Glomerular endothelial cell (primary cell): ENCODE measurements at regions not wholly inside any gene's neighbourhood (a gene's known extent, or its start where the extent isn't known, plus 50 kb on each side); places are given as distances from the start of the nearest gene placed in this dataset.

Source experiments
- DNase-seq: peaks from one replicate; pipeline ENCODE4 v3.0.0-alpha.2; 2011; ENCODE audit warnings: low read depth, low spot score; ENCODE audit errors: extremely low read depth

DNA sequence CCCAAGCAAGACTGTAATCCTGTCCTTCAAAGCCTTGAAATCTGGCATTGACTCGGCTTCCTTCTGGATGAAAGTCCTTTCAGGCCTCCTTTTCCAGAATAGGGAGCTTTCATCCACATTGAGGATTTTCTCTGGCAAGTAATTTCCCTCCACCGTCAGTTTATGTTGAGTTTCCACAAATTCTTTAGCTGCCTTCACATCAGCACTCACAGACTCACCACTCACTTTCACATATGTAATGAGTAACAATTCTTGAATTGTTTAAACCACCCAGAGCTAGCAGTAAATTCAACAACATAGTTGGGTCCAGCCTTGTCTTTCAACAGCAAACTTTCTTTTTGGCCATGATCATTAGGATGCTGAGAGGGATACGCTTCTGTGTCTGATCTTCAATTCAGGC is 84.3 kb upstream of the PRDM11 start:
- DNase-seq = no peak

DNA sequence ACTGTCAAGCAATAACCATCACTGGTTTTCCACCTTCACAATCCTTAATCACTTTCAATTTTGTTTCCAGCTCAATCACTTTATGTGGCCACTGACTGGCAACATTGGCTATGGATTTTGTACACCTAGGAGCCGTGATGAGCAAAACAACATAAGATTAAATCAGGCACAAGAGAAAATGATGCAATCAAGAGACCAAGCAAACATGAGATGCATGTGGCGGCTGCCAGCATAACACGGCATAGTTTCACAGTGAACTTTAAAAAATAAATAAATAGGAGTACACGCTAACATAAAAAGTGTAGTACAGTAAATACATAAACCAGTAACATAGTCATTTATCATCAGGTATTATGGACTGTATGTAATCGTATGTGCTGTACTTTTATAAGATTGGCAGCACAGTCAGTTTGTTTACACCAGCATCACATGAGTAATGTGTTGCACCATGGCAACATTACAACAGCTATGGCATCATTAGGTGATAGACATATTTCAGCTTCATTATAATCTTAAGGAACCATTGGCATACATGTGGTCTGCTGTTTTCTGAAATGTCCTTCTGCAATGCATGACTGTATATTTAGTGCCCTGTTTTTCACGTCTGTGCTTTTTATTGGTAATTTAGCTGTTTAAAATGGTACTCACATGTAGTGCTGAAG is 83.3 kb upstream of the PRDM11 start:
- DNase-seq = no peak

DNA sequence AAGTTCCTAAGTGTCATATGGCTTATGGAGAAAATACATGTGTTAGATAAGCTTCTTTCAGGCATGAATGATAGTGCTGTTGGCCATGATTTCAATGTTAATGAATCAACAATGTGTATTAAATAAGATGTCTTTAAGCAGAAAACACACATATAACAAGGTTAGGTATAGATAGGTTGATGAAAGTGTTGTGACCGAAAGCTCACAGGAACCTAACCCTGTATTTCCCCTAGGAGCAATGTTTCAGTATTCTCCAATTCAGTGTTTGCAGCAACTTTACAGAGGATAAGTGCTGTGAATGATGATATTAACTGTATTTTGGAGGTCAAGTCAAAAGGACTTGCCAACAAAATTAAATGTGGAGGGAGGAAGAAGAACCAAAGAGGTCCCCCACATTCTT is 82.8 kb upstream of the PRDM11 start:
- DNase-seq = no peak

DNA sequence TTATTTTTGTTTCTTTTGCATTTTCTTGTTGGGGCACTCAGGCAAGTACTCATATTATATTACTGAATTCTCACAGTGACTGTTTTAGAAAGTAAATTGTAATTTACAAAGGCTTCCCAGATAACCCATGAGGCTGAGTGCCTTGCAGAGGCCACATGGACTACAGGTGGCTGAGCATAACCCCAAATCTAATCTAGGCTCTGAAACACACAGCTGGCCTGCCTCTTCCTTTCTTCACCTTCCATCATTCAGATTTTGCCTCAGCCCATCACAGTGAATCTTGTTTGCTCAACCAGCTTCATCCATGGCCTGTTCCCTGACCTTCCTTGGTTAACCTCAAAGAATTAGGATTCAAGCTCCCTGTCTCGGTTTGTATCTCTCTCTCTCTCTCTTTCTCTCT is 78.5 kb upstream of the PRDM11 start:
- DNase-seq = no peak

DNA sequence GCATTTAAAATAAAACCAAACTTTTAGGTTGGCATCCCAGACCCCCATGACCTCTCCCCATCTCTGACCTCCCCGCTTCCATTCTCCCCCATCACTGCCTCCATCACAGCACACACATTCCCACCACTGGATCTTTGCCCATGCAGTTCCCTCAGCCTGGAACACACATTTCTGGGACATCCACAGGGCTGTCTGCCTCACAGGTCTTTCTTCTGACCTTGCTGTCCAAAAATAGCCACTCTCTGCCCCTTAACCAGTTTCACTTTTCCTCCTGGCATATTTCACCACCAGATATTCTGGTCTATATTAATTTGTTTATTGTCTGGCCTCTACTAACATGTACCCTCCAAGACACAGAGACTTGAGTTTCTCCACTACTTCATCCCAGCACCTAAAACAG is 75.2 kb upstream of the PRDM11 start:
- no peak for DNase-seq

DNA sequence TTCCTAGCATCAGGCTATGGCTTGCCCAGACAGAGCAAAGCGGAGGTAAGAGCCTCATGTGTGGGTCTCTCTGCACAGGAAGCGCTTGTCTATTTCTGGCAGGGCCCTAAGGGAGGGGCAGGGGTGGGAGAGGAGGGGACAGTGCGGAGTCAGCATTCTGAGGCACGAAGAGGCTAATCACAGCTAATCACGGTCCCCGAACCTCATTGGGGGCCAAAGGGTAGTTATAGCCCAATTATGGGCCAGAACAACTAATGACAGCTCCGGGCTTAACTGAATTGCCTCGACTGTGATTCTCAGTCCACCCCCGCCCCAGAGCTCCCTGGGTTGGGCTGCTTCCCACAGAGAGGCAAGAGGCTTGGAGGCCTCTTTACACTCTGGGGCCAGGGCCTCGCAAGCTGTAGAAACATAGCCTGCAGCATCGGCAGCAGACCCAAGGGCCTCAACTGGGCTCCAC is 72.7 kb upstream of the PRDM11 start:
- no peak for DNase-seq

DNA sequence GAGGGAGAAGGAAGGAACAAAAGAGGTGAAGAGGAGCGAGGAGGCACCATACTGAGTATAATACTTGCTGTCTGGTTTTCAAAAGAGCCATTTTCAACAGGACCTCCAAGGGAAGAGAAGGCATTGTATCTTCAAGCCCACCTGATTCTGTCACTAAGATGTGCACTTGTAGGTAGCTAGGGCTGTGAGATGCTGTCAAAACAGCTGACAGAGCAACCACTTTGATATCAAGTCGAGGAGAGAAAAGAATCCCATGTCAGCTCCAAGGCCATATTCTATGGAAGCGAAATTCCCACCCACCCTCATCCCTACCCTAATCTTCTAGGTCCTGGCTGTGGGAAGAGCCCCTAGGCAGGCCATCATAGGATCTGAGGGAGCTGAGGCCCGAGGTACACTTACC is 70.9 kb upstream of the PRDM11 start:
- no peak for DNase-seq

DNA sequence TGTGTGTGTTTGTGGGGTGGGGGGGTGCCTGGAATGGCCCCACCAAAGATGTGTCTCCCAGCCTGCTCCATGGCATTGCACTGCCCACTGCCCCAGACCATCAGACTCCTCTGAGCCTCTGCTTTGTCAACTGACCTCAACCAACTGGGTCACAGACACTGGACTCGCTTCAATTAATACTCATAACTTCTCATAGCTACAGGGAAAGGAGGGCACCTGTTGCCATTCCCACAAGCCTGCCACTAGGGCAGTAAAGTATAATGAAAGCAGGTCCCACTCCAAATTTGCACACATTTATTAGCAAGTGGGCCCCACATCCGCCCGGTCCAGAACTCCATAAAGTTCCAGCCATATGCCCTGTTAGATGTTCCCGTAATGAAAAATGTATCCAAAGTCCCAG is 70.5 kb upstream of the PRDM11 start:
- DNase-seq = no peak

DNA sequence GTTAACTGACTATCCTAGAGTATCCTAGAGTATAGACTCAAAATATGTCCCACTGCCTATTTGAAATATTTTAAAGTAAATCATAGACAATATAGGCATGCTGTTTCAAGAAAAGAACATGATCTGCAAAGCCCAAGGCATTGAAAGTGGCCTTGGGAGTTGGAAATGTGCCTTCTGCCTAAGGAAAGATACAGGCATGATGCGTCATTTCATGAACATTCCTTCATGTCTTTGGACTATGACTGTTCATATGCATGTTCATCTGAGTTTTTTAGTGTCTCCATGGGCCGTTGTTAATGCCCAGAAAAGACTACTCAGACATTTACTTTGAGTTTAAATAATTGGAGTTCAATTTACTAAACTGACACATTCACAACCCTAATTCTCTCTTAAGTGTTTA is 69.7 kb upstream of the PRDM11 start:
- DNase-seq = no peak

DNA sequence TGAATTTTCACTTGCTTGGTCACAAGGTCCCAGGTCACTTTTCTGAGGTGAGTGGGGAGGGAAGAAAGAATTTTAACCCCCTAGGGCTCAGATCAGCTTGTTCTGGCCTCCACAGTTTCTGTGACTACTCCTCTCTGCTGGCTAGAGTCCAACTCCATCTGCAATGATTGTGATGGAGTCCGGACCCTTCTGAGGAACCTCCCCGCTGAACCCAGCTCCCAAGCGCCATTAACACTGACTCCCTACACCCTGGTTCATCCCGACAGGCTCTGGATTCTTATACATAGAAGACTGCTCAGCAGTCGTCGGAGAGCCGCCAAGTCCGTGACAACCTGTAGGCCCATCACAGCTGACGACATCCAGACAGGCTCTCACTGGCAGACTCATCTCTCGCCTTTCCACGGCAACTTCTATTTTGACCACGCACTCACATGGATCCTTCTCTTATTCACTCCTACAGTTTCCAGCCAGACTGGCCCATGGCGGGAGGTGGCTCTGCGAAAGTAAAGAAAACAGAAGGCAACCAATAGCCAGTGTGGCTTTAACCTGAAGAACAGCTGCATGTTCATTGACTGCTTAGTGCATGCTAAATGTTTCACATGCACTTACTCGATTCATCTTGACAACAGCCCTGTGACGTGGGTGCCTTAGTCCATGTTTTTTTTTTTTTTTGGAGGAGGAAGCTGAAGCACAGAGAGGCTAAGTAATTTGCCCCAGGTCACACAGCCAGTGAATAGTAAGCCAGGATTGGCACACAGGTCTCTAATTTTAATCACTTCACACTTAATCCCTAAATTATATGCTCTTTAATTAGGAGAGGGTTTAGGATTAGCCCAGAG is 68.0 kb upstream of the PRDM11 start:
- no peak for DNase-seq

DNA sequence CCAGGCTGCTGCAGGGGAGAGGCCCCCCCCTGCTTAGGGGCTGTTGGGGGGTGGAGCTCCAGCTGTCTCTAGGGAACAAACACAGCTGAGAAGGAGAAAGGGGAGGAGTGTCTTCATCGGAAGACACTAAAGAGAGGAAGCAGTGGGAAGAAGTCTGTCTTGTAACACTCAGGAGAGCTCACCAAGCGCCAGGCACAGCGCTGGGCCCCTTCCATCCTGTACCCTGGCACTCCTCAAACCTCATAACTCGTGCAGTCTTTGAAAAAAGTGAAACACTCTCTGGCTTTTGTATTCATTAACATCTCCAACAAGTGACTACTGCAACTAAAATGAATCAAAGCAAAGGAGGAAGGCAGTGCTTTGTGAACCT is 67.4 kb upstream of the PRDM11 start:
- no peak for DNase-seq

DNA sequence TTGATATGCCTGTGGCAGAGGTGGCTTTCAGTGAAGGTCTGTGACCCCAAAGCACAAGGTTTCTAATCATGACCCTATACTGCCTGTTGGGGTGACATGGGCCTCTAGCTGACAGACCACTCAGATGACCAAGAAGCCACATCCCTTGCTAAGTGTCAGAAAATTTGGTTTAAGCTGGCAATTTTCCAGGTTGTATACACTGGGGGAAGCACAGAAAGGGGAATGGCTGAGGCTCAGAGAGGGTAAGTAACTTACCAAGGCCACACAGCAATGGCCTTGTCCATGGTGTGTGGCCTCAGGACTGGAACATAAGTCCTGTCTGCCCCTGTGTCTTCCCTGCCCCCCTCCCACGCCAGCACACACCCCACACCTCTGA is 66.9 kb upstream of the PRDM11 start:
- DNase-seq = no peak

DNA sequence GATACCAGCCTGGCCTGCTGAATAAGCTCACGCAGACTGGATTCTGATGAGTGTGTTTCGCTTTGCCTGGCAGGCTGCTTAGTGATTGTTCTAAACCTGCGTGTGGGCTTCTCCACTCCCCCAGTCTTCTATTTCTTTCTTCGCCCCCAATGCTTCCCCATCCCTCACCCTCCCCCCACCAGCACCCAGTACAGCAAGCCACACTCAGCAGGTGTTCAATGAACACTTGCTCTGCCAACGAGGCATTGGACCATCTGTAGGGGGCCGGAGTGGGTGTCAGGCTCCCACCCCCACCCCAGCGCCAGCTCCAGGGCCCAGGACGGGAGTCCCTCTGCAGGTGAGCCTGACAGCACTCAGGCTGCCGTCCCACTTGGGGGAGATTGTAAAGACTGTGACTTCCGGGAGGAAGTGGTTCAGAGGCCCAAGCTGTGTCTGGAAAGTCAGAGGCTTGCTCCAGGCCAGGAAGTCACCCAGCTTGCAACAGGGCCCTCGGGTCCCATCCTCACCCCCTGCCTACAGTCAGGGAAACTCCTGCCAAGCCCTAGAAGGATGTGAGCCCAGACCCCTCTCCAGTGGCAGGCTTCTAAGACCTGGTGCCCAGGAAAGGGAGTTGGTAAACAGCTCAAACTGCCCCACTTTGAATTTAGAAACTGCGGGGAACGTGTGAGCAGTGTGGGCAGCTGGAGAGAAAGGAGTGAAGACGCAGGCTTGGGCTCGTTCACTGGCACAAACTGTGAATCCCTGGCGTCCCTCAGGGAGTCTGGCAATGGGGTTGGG is 66.3 kb upstream of the PRDM11 start:
- no peak for DNase-seq

DNA sequence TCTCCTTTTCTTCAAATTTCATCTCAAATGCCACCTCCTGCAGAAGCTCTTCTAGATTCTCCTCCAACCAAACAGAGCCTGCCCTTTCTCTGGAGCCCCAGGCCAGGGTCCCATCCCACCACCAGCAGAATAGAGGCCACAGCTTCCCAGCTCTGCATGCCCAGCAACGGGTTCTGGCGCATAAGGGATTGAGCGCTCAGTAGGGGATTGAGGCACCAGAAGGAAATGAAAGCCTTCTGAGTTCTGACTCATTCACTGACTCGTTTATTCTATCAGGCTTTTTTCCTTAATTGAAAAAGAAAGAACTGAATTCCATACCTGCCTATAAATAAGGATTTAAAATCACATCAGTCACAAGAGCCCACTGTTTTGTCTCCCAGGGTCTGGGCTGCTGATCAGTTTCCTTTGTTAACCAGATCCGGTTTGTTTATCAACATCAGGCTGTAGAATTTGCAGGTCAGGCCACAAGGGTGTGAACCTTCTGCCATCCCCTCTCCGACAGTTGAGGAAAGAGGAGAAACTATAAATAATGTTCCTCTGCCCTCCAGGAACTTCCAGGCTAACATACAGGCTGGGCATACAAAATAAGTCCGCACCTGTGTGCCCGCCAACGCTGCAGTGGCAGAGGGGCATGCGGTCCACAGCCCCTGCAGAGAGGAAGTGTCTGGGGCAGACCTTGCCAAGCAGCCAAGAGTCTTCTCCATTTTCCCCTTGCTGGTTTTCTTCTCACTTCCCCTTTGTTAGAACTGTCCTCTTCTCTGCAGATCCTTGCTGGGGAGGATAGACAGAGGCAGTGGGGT is 63.5 kb upstream of the PRDM11 start:
- DNase-seq = no peak

DNA sequence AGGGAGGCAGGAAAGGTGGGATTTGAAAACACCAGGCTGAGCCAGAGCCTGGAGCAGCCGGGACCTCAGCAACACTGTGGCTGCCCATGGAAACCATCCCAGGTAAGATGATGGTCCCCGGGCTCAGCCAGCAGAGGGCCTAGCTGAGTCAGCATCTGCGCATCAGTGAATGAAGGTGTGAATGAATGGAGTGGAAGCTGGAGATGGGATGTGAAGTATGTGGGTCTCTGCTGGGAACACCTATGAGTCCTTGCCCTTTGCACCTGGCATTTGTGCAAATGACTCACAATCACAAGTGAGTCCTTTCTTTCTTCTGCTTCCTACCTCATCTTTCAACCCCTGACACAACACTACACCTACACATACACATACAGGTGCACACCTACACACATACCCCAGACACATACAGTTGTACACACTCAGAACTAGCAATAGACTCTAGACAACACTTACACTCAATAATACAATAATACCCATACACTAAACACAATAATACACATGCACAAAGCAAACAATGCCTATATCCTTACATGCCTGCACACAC is 62.8 kb upstream of the PRDM11 start:
- no peak for DNase-seq

DNA sequence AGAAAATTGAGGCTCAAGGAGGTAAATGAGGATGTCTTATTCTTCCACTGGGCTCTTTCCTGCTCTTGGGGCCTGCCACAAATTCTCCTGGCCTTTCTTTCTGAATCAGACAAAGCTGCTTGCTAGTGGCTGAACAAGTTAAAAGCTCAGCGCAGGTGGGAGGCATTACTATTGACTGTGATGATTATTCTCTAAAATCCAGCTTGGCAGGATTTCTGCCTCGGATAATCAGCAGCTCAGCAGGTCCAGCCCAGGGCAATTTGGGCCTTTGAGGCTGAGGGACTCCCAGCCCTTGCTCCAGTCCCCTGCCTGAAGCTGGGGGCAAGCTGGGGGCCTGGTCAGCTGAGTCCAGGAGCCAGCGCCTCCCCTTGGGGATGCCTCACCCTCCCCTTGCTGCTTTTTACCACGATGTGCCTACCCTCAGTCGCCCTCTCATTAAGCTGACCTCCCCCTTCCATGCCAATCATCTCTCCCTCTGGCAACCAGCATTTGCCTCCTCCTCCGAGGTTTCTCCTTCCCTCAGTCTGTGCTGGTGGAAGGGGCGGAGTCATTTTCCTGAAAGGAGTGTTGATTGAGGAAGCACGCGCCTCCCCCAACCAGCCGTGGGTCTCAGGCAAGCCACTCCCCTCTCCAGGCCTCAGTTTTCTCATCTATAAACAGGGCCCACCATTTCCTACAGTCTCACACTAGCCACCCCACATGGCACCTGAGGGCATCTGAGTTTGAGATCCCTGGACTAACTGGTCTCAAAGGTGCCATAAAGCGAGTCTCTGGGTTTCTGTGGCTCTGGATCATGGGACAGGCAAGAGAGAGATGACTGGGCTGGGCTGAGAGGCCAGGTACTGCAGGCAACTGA is 60.6 kb upstream of the PRDM11 start:
- no peak for DNase-seq

DNA sequence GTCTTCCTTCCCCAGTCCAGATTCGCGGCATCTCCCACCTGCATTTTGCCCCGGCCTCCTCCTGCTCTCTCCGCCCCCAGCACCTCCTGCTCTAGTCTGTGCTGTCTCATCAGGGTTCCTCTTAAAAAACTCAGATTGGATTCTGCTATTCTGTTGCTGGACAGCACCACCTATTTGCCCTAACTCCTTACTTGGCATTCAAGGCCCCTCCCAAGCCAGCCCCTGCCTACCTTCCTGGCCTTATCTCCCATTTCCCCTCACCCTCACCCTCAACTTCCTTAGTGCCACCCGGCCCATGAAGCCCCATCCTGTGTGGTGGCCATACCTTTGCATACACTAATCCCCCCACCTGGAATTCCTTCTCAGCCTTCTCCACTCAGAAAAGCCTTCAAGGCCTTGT is 59.9 kb upstream of the PRDM11 start:
- no peak for DNase-seq

DNA sequence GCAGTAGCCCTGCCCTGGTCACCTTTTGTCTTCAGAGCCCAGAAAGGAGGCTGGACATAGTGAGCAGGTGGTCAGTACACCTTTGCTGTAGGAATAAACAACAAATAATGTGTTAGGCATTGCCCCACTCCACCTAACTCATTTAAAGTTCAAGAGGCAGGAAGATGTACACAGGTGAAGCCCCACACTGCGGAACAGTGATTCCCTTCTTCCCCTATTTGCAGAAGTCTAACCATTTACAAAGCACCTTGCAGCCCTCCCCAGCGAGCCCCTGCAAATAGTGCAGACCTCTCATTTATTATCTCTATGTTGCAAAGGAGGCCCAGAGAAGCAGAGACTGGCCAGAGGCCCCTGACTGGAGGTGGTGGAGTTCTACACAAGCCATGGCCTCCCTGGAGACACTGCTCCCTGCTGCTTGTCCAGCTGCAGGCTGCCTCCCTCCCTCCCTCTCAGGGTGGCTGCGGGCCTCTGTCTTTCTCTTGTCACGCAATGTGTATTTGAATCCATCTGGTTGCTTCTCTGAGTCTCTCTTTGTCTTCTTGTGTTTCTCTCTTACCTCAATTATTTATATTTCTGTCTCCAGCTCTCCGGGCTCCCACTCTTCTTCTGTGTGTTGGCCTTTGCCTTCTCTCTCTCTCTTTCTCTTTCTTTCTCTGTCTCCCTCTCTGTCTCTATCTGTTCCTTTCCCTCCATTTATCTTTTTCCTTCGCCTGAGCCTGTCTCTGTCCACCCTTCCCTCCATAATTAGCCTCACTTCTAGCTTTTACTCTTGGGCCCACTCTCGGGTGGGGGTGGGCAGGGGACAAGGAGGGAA is 59.1 kb upstream of the PRDM11 start:
- DNase-seq = no peak

DNA sequence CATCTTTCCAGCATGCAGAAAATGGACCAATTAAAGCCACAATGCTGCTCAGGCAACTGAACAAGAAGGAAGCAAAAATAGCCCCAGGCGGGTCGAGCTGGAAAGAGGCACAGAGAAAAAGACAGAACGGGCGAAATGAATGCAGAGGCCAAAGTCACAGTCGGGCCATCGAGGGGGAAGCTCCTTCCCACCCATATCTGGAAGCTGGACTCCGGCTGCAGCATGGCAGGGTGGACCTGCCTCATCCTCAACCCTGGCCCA is 58.6 kb upstream of the PRDM11 start:
- DNase-seq = no peak
